ENCODE measurements at regions not wholly inside any gene's neighbourhood (a gene's known extent, or its start where the extent isn't known, plus 50 kb on each side); places are given as distances from the start of the nearest gene placed in this dataset.

- peaks cover 6% of the 10 kb centered on the region for H3K4me1 Mint-ChIP-seq (ENCODE audit: low read depth, unreplicated experiment)
- H3K27ac Mint-ChIP-seq (ENCODE audit: unreplicated experiment), result no peak overlapping the region
- H3K4me3 Mint-ChIP-seq (ENCODE audit: low read depth, unreplicated experiment), result no peak overlapping the region
- BruUV-seq (replicated peaks), result no TSS peak
- H3K27me3 Mint-ChIP-seq (ENCODE audit: unreplicated experiment), result no peaks in the 10 kb centered on the region
- no peaks in the 10 kb centered on the region for H3K36me3 Mint-ChIP-seq (ENCODE audit: insufficient read depth, unreplicated experiment)
- intact Hi-C loops (cut with micrococcal nuclease; ENCODE audit: unreplicated experiment), result loop anchor here (5.0 to 10.0 kb wide), 7 partner anchors 87 to 1927 kb away; partner anchors contain the start of gene JAG1
- TF ChIP-seq CTCF (IDR thresholded peaks at IDR 0.05; ENCODE audit: unreplicated experiment), result no peak
- DNase-seq, result peak; percentile 32
- H3K9me3 Mint-ChIP-seq (ENCODE audit: low read depth, unreplicated experiment), result no peaks in the 10 kb centered on the region
- CTCF ChIA-PET, result interaction anchor here (1.7 kb wide), 1 partner anchor 338 kb away, joined by 3 read pairs; no protein-coding TSS in a partner anchor
These were observed 373.5 kb upstream of the BTBD3 start for GRCh38 chr20:11544029-11544678.

- intact Hi-C loops (cut with micrococcal nuclease; ENCODE audit: unreplicated experiment), result loop anchor here (10.0 kb wide), 3 partner anchors 172 to 1572 kb away; partner anchors contain the start of gene JAG1
- BruUV-seq (replicated peaks), result no TSS peak
- TF ChIP-seq CTCF (IDR thresholded peaks at IDR 0.05; ENCODE audit: unreplicated experiment), result no peak
- DNase-seq, result no peak
- no peaks in the 10 kb centered on the region for H3K36me3 Mint-ChIP-seq (ENCODE audit: insufficient read depth, unreplicated experiment)
- H3K27ac Mint-ChIP-seq (ENCODE audit: unreplicated experiment), result no peak overlapping the region
- no peak overlapping the region for H3K4me3 Mint-ChIP-seq (ENCODE audit: low read depth, unreplicated experiment)
- CTCF ChIA-PET, result interaction anchor here (0.7 kb wide), 1 partner anchor 1026 kb away, joined by 4 read pairs; no protein-coding TSS in a partner anchor
- peaks cover 19% of the 10 kb centered on the region for H3K4me1 Mint-ChIP-seq (ENCODE audit: low read depth, unreplicated experiment)
- H3K9me3 Mint-ChIP-seq (ENCODE audit: low read depth, unreplicated experiment), result no peaks in the 10 kb centered on the region
- no peaks in the 10 kb centered on the region for H3K27me3 Mint-ChIP-seq (ENCODE audit: unreplicated experiment)
These were observed 370.8 kb upstream of the BTBD3 start for GRCh38 chr20:11546939-11547338.

GRCh38 chr20:11549172-11550103 lies 368.3 kb upstream of the BTBD3 start:
- no peak for DNase-seq
- no peaks in the 10 kb centered on the region for H3K36me3 Mint-ChIP-seq (ENCODE audit: insufficient read depth, unreplicated experiment)
- TF ChIP-seq CTCF (IDR thresholded peaks at IDR 0.05; ENCODE audit: unreplicated experiment), result no peak
- H3K27me3 Mint-ChIP-seq (ENCODE audit: unreplicated experiment), result no peaks in the 10 kb centered on the region
- no TSS peak for BruUV-seq (replicated peaks)
- H3K4me3 Mint-ChIP-seq (ENCODE audit: low read depth, unreplicated experiment), result no peak overlapping the region
- peak overlapping the region; percentile 65 for H3K27ac Mint-ChIP-seq (ENCODE audit: unreplicated experiment)
- H3K4me1 Mint-ChIP-seq (ENCODE audit: low read depth, unreplicated experiment), result peaks cover 19% of the 10 kb centered on the region
- CTCF ChIA-PET, result interaction anchor here (0.6 kb wide), 1 partner anchor 171 kb away, joined by 3 read pairs; no protein-coding TSS in a partner anchor
- H3K9me3 Mint-ChIP-seq (ENCODE audit: low read depth, unreplicated experiment), result no peaks in the 10 kb centered on the region
- intact Hi-C loops (cut with micrococcal nuclease; ENCODE audit: unreplicated experiment), result loop anchor here (10.0 kb wide), 3 partner anchors 175 to 1575 kb away; partner anchors contain the start of gene JAG1

- intact Hi-C loops (cut with micrococcal nuclease; ENCODE audit: unreplicated experiment), result no loop called here
These were observed 366.9 kb upstream of the BTBD3 start for GRCh38 chr20:11550657-11551338.

More at GRCh38 chr20:11550657-11551338, 366.9 kb upstream of the BTBD3 start:
- no peak for TF ChIP-seq CTCF (IDR thresholded peaks at IDR 0.05; ENCODE audit: unreplicated experiment)
- H3K27me3 Mint-ChIP-seq (ENCODE audit: unreplicated experiment), result no peaks in the 10 kb centered on the region
- H3K4me3 Mint-ChIP-seq (ENCODE audit: low read depth, unreplicated experiment), result no peak overlapping the region
- no peaks in the 10 kb centered on the region for H3K9me3 Mint-ChIP-seq (ENCODE audit: low read depth, unreplicated experiment)
- CTCF ChIA-PET, result no interaction called here
- no peak overlapping the region for H3K27ac Mint-ChIP-seq (ENCODE audit: unreplicated experiment)
- BruUV-seq (replicated peaks), result no TSS peak
- peaks cover 19% of the 10 kb centered on the region for H3K4me1 Mint-ChIP-seq (ENCODE audit: low read depth, unreplicated experiment)
- no peaks in the 10 kb centered on the region for H3K36me3 Mint-ChIP-seq (ENCODE audit: insufficient read depth, unreplicated experiment)
- DNase-seq, result no peak

Measured in Calu3 (cell line).